ENCODE measurements at regions not wholly inside any gene's neighbourhood (a gene's known extent, or its start where the extent isn't known, plus 50 kb on each side); places are given as distances from the start of the nearest gene placed in this dataset.

DNA sequence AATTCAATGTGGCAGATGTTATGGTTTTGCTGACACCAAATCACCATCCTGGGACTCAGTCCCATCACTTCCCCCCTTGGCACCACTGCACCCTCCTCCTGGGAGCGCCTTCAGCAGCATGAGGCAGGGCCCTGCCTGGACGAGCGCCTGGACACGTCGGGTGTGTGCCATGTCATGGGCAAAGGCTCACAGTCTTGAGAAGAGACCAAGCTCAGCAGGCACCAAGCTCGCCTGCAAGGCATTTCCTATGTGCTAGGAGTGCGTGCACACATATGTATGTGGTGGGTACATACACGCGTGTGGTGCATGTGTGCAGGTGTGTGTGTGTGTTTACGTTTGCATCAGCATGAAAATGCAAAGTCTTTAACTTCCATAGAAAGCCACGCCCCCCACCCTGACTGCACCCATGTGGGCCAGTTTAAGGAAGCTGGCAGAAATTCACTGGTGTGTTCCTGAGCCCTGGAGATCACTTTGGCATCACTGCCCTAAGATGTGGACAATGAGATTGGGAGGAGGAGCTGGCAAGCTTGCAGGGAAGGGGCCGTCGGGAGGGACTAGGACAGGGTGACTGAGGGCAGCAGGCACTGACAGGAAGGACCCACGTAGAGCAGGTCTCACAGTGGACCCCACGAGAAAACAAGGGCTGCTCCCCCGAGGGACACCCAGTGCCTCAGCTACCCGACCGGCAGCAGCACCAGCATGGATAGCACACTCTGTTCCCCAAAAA, 169.9 kb upstream of the PPP2R2D start:
- no peak for TF ChIP-seq CTCF (conservative IDR thresholded peaks at IDR 0.05; ENCODE audit: low read depth, low read length)
- TF ChIP-seq EZH2 (IDR thresholded peaks at IDR 0.05; ENCODE audit: borderline replicate concordance, low read depth, low read length, poor library complexity, severe bottlenecking) = no peak
